ENCODE measurements at regions not wholly inside any gene's neighbourhood (a gene's known extent, or its start where the extent isn't known, plus 50 kb on each side); places are given as distances from the start of the nearest gene placed in this dataset.

DNA sequence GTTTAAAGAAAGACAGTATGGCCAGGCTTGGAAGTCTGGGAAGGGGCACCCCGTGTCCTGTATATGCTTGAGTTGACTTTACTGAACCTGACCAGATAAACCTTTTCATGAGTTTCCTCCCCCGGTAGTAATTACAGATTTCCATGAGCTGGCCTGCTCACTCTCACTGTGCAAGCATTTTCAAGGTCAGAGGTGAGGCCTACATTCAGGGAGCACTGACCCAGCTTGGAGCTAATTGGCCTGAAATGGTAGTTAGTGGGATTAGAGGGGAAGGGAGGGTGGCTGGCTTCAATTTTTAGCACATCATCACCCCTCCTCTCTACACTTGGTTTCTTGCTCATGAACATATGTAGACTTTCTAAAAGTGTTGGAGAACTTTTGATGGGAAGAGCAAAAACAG is 99.2 kb downstream of the PSAT1 start:
- Histone ChIP-seq H3K4me3 (no peak overlapping the region), H3K27me3 (replicated peaks; ENCODE audit: insufficient read depth) (peaks cover 10% of the 10 kb centered on the region), H3K27ac (no peak overlapping the region), H4K20me1 (ENCODE audit: insufficient read depth) (no peaks in the 10 kb centered on the region), H3K79me2 (ENCODE audit: insufficient read depth) (no peaks in the 10 kb centered on the region), H3K9ac (no peak overlapping the region), H3K9me3 (ENCODE audit: low read depth) (no peaks in the 10 kb centered on the region), H3K36me3 (ENCODE audit: low read depth) (no peaks in the 10 kb centered on the region), H3F3A (ENCODE audit: insufficient read depth) (no peaks in the 10 kb centered on the region), H3K4me2 (ENCODE audit: unreplicated experiment) (no peak overlapping the region), H3K4me1 (ENCODE audit: insufficient read depth) (no peaks in the 10 kb centered on the region), H2AFZ (no peak overlapping the region), H3K9me2 (ENCODE audit: insufficient read depth) (no peaks in the 10 kb centered on the region)
- in situ Hi-C loops (cut with MboI): no loop called here
- no peak for TF ChIP-seq EZH2phosphoT487 (IDR thresholded peaks at IDR 0.05; ENCODE audit: insufficient read depth, low read depth)
- TF ChIP-seq EZH2 (IDR thresholded peaks at IDR 0.05; ENCODE audit: insufficient read depth, poor library complexity, severe bottlenecking): no peak
- DNase-seq: no peak
- 17 to 23% methylated on average over 2 of the region's 2 CpGs for whole genome bisulfite sequencing, 2 experiments (ENCODE audit: low coverage in 1 of 2, low lambda C conversion rate in 2 of 2, missing lambda C conversion rate in 2 of 2)

DNA sequence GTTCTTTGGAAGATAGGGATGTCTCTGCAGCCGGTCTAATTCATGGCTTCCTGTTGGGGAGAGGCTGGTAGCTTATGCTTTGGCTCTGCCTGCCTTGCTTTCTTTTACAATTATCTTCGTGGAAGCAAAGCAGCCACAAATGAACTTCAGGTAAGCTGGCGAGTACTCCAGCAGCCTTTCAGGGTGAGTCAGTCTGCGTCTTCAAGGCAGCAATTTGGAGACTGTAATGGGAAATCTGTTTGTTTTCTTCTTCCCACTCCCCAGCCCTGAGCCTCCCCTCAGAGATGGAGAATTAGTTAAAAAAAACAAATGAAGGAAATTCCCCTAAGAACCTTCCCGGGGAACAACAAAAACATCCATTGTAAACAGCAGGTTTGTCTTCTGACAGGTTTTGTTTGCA is 100.1 kb downstream of the PSAT1 start:
- Histone ChIP-seq H3K4me2 (ENCODE audit: unreplicated experiment) (no peak overlapping the region), H4K20me1 (ENCODE audit: insufficient read depth) (no peaks in the 10 kb centered on the region), H3K27ac (no peak overlapping the region), H3K27me3 (replicated peaks; ENCODE audit: insufficient read depth) (peaks cover 12% of the 10 kb centered on the region), H3K9me2 (ENCODE audit: insufficient read depth) (no peaks in the 10 kb centered on the region), H3K36me3 (ENCODE audit: low read depth) (no peaks in the 10 kb centered on the region), H2AFZ (no peak overlapping the region), H3K9ac (no peak overlapping the region), H3K4me1 (ENCODE audit: insufficient read depth) (no peaks in the 10 kb centered on the region), H3K4me3 (no peak overlapping the region), H3K79me2 (ENCODE audit: insufficient read depth) (no peaks in the 10 kb centered on the region), H3F3A (ENCODE audit: insufficient read depth) (no peaks in the 10 kb centered on the region), H3K9me3 (ENCODE audit: low read depth) (no peaks in the 10 kb centered on the region)
- in situ Hi-C loops (cut with MboI): no loop called here
- no peak for TF ChIP-seq EZH2phosphoT487 (IDR thresholded peaks at IDR 0.05; ENCODE audit: insufficient read depth, low read depth)
- TF ChIP-seq EZH2 (IDR thresholded peaks at IDR 0.05; ENCODE audit: insufficient read depth, poor library complexity, severe bottlenecking): no peak
- 25 to 32% methylated on average over 5 of the region's 5 CpGs for WGBS, 2 experiments (ENCODE audit: low coverage in 1 of 2, low lambda C conversion rate in 2 of 2, missing lambda C conversion rate in 2 of 2)
- no peak for DNase-seq

DNA sequence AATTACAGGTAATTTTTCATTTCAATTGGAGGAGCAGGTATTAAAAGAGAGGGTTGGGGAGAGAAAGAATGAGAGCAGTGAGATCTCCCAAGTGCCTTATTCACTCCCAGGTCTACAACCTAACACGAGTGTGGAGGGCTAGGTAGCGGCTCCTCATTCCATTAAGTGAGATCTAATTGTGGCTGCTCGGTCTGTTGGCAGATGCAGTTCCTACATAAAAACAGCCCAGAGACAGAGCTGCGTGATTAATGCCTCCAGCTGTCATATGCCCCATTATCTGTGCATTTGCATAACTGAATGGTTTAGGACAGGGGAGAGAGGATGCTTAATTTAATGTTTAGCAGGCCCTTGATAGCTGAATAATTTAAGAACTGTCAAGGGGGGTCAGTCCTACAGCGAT is 100.5 kb downstream of the PSAT1 start:
- Histone ChIP-seq H3K36me3 (ENCODE audit: low read depth) (no peaks in the 10 kb centered on the region), H4K20me1 (ENCODE audit: insufficient read depth) (no peaks in the 10 kb centered on the region), H2AFZ (no peak overlapping the region), H3K27ac (no peak overlapping the region), H3K4me2 (ENCODE audit: unreplicated experiment) (no peak overlapping the region), H3K79me2 (ENCODE audit: insufficient read depth) (no peaks in the 10 kb centered on the region), H3K27me3 (replicated peaks; ENCODE audit: insufficient read depth) (peaks cover 12% of the 10 kb centered on the region), H3K9ac (no peak overlapping the region), H3K9me3 (ENCODE audit: low read depth) (no peaks in the 10 kb centered on the region), H3K4me1 (ENCODE audit: insufficient read depth) (no peaks in the 10 kb centered on the region), H3K9me2 (ENCODE audit: insufficient read depth) (no peaks in the 10 kb centered on the region), H3F3A (ENCODE audit: insufficient read depth) (no peaks in the 10 kb centered on the region), H3K4me3 (no peak overlapping the region)
- no peak for TF ChIP-seq EZH2phosphoT487 (IDR thresholded peaks at IDR 0.05; ENCODE audit: insufficient read depth, low read depth)
- in situ Hi-C loops (cut with MboI): no loop called here
- no peak for DNase-seq
- 11 to 29% methylated on average over 5 of the region's 5 CpGs for WGBS, 2 experiments (ENCODE audit: low coverage in 1 of 2, low lambda C conversion rate in 2 of 2, missing lambda C conversion rate in 2 of 2)

DNA sequence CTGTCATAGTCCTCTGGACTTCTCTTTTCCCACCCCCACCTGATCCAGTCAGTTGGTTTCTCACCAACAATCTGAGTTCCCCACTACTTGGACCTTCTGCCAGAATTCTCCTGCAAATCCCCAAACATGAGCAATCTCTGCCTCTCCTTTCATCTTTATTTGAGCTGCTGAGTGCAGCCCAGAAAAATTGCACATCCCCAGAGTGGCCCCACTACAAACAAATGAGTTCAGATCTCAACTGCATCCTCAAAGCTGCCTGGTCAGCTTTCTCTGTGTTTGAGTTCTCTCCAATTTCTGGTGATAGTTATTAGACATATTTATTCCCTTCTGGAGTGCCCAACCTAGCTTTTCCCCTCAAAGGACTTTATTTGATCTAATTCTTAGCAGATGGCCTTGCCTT is 102.2 kb downstream of the PSAT1 start:
- no peak for DNase-seq
- in situ Hi-C loops (cut with MboI): no loop called here
- no peak overlapping the region for H3K4me2 ChIP-seq (ENCODE audit: unreplicated experiment)
- TF ChIP-seq EZH2 (IDR thresholded peaks at IDR 0.05; ENCODE audit: insufficient read depth, poor library complexity, severe bottlenecking): no peak
- no peak for TF ChIP-seq EZH2phosphoT487 (IDR thresholded peaks at IDR 0.05; ENCODE audit: insufficient read depth, low read depth)
- H2AFZ ChIP-seq: no peak overlapping the region
- H3K36me3 ChIP-seq (ENCODE audit: low read depth): no peaks in the 10 kb centered on the region
- H3K9me3 ChIP-seq (ENCODE audit: low read depth): no peaks in the 10 kb centered on the region
- no peaks in the 10 kb centered on the region for H3K79me2 ChIP-seq (ENCODE audit: insufficient read depth)
- peaks cover 7% of the 10 kb centered on the region for H3K27me3 ChIP-seq (replicated peaks; ENCODE audit: insufficient read depth)
- no peak overlapping the region for H3K9ac ChIP-seq
- no peaks in the 10 kb centered on the region for H3K9me2 ChIP-seq (ENCODE audit: insufficient read depth)
- H3K4me3 ChIP-seq: no peak overlapping the region
- no peaks in the 10 kb centered on the region for H3K4me1 ChIP-seq (ENCODE audit: insufficient read depth)
- H3K27ac ChIP-seq: no peak overlapping the region
- H3F3A ChIP-seq (ENCODE audit: insufficient read depth): no peaks in the 10 kb centered on the region
- no peaks in the 10 kb centered on the region for H4K20me1 ChIP-seq (ENCODE audit: insufficient read depth)

DNA sequence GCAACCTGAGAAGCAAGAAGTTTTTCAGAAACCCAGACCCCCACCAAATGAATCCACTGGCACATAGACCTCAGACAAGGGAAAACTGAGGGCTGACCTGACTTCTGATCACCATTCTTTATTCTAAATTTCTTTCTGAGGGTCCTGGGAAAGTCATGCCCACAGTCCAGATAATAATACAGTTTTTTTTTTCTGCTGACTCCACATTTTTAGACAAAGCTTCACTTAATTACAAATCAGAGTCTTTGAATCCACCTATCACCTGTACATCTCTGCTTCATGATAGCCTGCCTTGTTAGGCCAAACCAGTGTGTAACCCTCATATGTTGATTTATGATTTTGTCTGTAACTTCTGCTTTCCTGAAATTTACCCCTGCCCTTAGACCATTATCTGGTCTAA is 103.6 kb downstream of the PSAT1 start:
- H3F3A ChIP-seq (ENCODE audit: insufficient read depth): no peaks in the 10 kb centered on the region
- TF ChIP-seq EZH2 (IDR thresholded peaks at IDR 0.05; ENCODE audit: insufficient read depth, poor library complexity, severe bottlenecking) (no peak), EZH2phosphoT487 (IDR thresholded peaks at IDR 0.05; ENCODE audit: insufficient read depth, low read depth) (no peak)

More for the DNA sequence above, 103.6 kb downstream of the PSAT1 start:
- peaks cover 7% of the 10 kb centered on the region for H3K27me3 ChIP-seq (replicated peaks; ENCODE audit: insufficient read depth)
- no peak overlapping the region for H3K27ac ChIP-seq
- no peaks in the 10 kb centered on the region for H3K4me1 ChIP-seq (ENCODE audit: insufficient read depth)
- DNase-seq: no peak
- H3K9me2 ChIP-seq (ENCODE audit: insufficient read depth): no peaks in the 10 kb centered on the region
- no peaks in the 10 kb centered on the region for H3K9me3 ChIP-seq (ENCODE audit: low read depth)
- H3K9ac ChIP-seq: no peak overlapping the region
- H3K36me3 ChIP-seq (ENCODE audit: low read depth): no peaks in the 10 kb centered on the region
- in situ Hi-C loops (cut with MboI): loop anchor here (25.0 kb wide), 1 partner anchor 112 kb away; no protein-coding TSS in a partner anchor
- H3K4me2 ChIP-seq (ENCODE audit: unreplicated experiment): no peak overlapping the region
- H4K20me1 ChIP-seq (ENCODE audit: insufficient read depth): no peaks in the 10 kb centered on the region
- no peaks in the 10 kb centered on the region for H3K79me2 ChIP-seq (ENCODE audit: insufficient read depth)
- no peak overlapping the region for H2AFZ ChIP-seq
- H3K4me3 ChIP-seq: no peak overlapping the region

Data from GM23248 (cell line).